ENCODE measurements at regions not wholly inside any gene's neighbourhood (a gene's known extent, or its start where the extent isn't known, plus 50 kb on each side); places are given as distances from the start of the nearest gene placed in this dataset.

GRCh38 chr5:165928971-165929370 is 2362.5 kb upstream of the WWC1 start:
- no peak for TF ChIP-seq CTCF (IDR thresholded peaks at IDR 0.05)
- no peak for TF ChIP-seq ZFX (IDR thresholded peaks at IDR 0.05; ENCODE audit: borderline replicate concordance)
